ENCODE measurements at regions not wholly inside any gene's neighbourhood (a gene's known extent, or its start where the extent isn't known, plus 50 kb on each side); places are given as distances from the start of the nearest gene placed in this dataset.

DNA sequence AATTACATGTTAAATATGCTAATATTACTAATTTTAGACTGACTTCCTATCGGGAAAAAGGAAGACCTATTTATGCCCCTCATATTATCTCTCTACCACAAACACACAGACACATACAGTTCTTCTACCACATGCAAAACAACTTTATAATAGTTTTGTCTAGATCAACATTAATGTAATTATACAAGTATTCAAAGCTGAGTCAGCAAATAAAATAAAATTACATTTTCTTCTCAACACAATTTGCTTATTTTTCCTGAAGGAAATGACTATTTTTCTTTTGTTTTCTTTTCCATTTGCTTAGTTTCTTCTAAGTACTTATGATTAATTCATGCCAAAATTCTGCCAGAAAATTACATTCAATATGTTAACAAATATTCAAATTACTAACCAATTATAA, 654.2 kb downstream of the AMY1C start:
- TF ChIP-seq, protein P1, sequence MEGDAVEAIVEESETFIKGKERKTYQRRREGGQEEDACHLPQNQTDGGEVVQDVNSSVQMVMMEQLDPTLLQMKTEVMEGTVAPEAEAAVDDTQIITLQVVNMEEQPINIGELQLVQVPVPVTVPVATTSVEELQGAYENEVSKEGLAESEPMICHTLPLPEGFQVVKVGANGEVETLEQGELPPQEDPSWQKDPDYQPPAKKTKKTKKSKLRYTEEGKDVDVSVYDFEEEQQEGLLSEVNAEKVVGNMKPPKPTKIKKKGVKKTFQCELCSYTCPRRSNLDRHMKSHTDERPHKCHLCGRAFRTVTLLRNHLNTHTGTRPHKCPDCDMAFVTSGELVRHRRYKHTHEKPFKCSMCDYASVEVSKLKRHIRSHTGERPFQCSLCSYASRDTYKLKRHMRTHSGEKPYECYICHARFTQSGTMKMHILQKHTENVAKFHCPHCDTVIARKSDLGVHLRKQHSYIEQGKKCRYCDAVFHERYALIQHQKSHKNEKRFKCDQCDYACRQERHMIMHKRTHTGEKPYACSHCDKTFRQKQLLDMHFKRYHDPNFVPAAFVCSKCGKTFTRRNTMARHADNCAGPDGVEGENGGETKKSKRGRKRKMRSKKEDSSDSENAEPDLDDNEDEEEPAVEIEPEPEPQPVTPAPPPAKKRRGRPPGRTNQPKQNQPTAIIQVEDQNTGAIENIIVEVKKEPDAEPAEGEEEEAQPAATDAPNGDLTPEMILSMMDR (conservative IDR thresholded peaks at IDR 0.05; ENCODE audit: low read depth, low read length): no peak
- TF ChIP-seq EZH2 (IDR thresholded peaks at IDR 0.05; ENCODE audit: borderline replicate concordance, low read depth, low read length, poor library complexity, severe bottlenecking): no peak

Data from A673 (cell line).